Activated CD8-positive, alpha-beta memory T cell treated with anti-CD3 and anti-CD28 coated beads, Interleukin-2, amount 10 ng/mL, durations not matched to agents 7 days and 5 days (primary cell): ENCODE measurements at regions not wholly inside any gene's neighbourhood (a gene's known extent, or its start where the extent isn't known, plus 50 kb on each side); places are given as distances from the start of the nearest gene placed in this dataset.

Source experiments
- ATAC-seq: fragments of 150-1000 bp; cut with Tn5 transposase; one replicate; pipeline ENCODE4 v1.10.0; 2021; ENCODE audit warnings: moderate library complexity
- CTCF ChIA-PET: fragments of 350-600 bp; sonication (Branson Sonifier 250); formaldehyde crosslinking; loops from one replicate; lab custom pipeline; 2021; ENCODE audit warnings: antibody characterized with exemption; lab: Charles Lee
- DNase-seq: peaks from one replicate; pipeline ENCODE4 v3.0.0-alpha.2; 2020
- H3K27ac Mint-ChIP-seq: one replicate; pipeline ENCODE4 v1.8.0; 2021; ENCODE audit warnings: mild to moderate bottlenecking, mixed read lengths
- H3K27me3 Mint-ChIP-seq: one replicate; pipeline ENCODE4 v1.8.0; 2021; ENCODE audit warnings: mixed read lengths
- H3K36me3 Mint-ChIP-seq: one replicate; pipeline ENCODE4 v1.8.0; 2021; ENCODE audit warnings: mild to moderate bottlenecking, mixed read lengths
- H3K4me1 Mint-ChIP-seq: one replicate; pipeline ENCODE4 v1.8.0; 2021; ENCODE audit warnings: mixed read lengths
- H3K4me3 Mint-ChIP-seq: one replicate; pipeline ENCODE4 v1.8.0; 2021; ENCODE audit warnings: mild to moderate bottlenecking, moderate library complexity, mixed read lengths
- H3K9me3 Mint-ChIP-seq: one replicate; pipeline ENCODE4 v1.8.0; 2022; ENCODE audit warnings: low read depth, mixed read lengths

DNA sequence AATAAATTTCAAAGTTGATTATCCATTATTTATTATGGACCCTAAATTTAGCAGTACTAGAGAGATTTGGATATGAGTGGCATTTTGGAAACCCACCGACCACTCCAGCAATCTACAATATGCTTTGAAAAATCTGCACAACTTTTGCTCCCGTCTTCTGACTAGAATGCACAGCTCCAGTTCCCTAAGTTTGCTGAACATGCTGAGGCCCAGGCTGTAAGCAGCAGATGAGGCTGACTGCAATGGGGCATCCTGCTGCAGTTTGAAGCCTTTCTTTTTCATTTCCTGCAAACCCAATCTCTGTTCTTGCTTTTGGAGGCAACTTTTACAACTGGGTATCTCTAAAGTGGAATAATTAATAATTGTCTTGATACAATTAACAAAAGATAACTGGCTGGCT lies 405.8 kb downstream of the ATP23 start:
- Mint-ChIP-seq H3K27me3 (no peaks in the 10 kb centered on the region), H3K36me3 (no peaks in the 10 kb centered on the region), H3K4me3 (no peak overlapping the region), H3K27ac (no peak overlapping the region), H3K9me3 (no peaks in the 10 kb centered on the region), H3K4me1 (no peaks in the 10 kb centered on the region)
- CTCF ChIA-PET = interaction anchor here (0.9 kb wide), 1 partner anchor 767 kb away, joined by 3 read pairs; no protein-coding TSS in a partner anchor
- no peak for ATAC-seq
- no peak for DNase-seq

GRCh38 chr12:58347691-58348090 lies 406.3 kb downstream of the ATP23 start:
- CTCF ChIA-PET = interaction anchor here (0.9 to 1.0 kb wide), 2 partner anchors 767 to 803 kb away, joined by 3 read pairs; no protein-coding TSS in a partner anchor

GRCh38 chr12:58349161-58349560 lies 407.8 kb downstream of the ATP23 start:
- Mint-ChIP-seq H3K36me3 (no peaks in the 10 kb centered on the region), H3K27me3 (no peaks in the 10 kb centered on the region), H3K4me3 (no peak overlapping the region), H3K4me1 (no peaks in the 10 kb centered on the region), H3K27ac (no peak overlapping the region), H3K9me3 (no peaks in the 10 kb centered on the region)
- CTCF ChIA-PET = no interaction called here
- DNase-seq = no peak
- ATAC-seq = no peak

More at GRCh38 chr12:58347691-58348090, 406.3 kb downstream of the ATP23 start:
- DNase-seq = no peak
- Mint-ChIP-seq H3K27ac (no peak overlapping the region), H3K4me3 (no peak overlapping the region), H3K4me1 (no peaks in the 10 kb centered on the region), H3K27me3 (no peaks in the 10 kb centered on the region), H3K9me3 (no peaks in the 10 kb centered on the region), H3K36me3 (no peaks in the 10 kb centered on the region)
- ATAC-seq = no peak

DNA sequence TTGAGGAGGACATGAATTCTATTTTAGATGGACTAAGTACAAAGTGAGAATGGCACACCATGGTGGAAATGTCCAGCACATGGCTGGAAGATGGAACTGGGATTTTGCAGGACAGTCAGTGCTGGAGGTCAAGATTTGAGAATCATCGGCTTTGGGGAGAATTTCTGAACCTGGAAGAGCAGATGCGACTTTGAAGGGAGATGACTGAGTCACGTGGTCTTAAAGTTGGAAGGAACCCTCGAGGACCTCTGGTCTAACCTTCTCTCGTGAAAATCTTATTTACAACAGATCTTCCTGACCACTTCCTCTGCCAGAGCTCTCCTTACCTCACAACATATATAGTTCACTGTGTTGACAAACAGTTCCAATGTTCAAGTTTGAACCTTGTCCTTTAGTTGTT lies 415.4 kb downstream of the ATP23 start:
- Mint-ChIP-seq H3K27ac (no peak overlapping the region), H3K27me3 (no peaks in the 10 kb centered on the region), H3K4me3 (no peak overlapping the region), H3K4me1 (no peaks in the 10 kb centered on the region), H3K9me3 (no peaks in the 10 kb centered on the region), H3K36me3 (no peaks in the 10 kb centered on the region)
- ATAC-seq (no peak), DNase-seq (no peak)
- CTCF ChIA-PET = no interaction called here

GRCh38 chr12:58357511-58357910 lies 416.1 kb downstream of the ATP23 start:
- DNase-seq = no peak
- CTCF ChIA-PET = no interaction called here

DNA sequence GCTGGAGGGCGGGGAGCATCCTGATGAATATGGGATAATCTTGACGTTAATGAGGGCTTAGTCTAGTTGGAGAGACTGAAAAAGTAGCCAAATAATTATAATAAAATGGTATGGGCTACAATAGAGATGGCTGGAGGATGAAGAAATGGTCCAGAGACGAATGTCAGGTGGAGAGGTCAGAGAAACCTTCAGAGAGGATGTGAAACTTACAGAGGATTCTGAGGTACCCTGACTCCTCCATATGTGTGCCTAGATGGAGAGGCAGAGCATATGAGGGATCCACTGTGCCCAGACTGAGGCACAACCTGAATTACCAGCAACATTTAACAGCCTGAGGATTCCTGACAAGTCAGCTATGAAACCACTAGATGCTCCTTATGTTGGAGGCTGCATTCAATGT lies 417.0 kb downstream of the ATP23 start:
- H3K27ac Mint-ChIP-seq = no peak overlapping the region
- H3K27me3 Mint-ChIP-seq = no peaks in the 10 kb centered on the region
- ATAC-seq (no peak), DNase-seq (no peak)
- H3K4me1 Mint-ChIP-seq = no peaks in the 10 kb centered on the region
- no peaks in the 10 kb centered on the region for H3K36me3 Mint-ChIP-seq
- H3K9me3 Mint-ChIP-seq = no peaks in the 10 kb centered on the region
- CTCF ChIA-PET = no interaction called here
- no peak overlapping the region for H3K4me3 Mint-ChIP-seq

More at GRCh38 chr12:58357511-58357910, 416.1 kb downstream of the ATP23 start:
- no peaks in the 10 kb centered on the region for H3K36me3 Mint-ChIP-seq
- H3K27me3 Mint-ChIP-seq = no peaks in the 10 kb centered on the region
- H3K4me1 Mint-ChIP-seq = no peaks in the 10 kb centered on the region
- H3K9me3 Mint-ChIP-seq = no peaks in the 10 kb centered on the region
- no peak overlapping the region for H3K27ac Mint-ChIP-seq
- no peak overlapping the region for H3K4me3 Mint-ChIP-seq
- ATAC-seq = no peak

GRCh38 chr12:58359084-58359483 lies 417.7 kb downstream of the ATP23 start:
- CTCF ChIA-PET = no interaction called here
- Mint-ChIP-seq H3K9me3 (no peaks in the 10 kb centered on the region), H3K4me3 (no peak overlapping the region), H3K4me1 (no peaks in the 10 kb centered on the region), H3K36me3 (no peaks in the 10 kb centered on the region), H3K27me3 (no peaks in the 10 kb centered on the region), H3K27ac (no peak overlapping the region)
- no peak for DNase-seq
- no peak for ATAC-seq

GRCh38 chr12:58361056-58361455 lies 419.7 kb downstream of the ATP23 start:
- H3K27ac Mint-ChIP-seq = no peak overlapping the region
- H3K9me3 Mint-ChIP-seq = no peaks in the 10 kb centered on the region
- ATAC-seq (no peak), DNase-seq (no peak)
- no peaks in the 10 kb centered on the region for H3K27me3 Mint-ChIP-seq
- H3K4me1 Mint-ChIP-seq = no peaks in the 10 kb centered on the region
- CTCF ChIA-PET = no interaction called here
- H3K36me3 Mint-ChIP-seq = no peaks in the 10 kb centered on the region
- no peak overlapping the region for H3K4me3 Mint-ChIP-seq

DNA sequence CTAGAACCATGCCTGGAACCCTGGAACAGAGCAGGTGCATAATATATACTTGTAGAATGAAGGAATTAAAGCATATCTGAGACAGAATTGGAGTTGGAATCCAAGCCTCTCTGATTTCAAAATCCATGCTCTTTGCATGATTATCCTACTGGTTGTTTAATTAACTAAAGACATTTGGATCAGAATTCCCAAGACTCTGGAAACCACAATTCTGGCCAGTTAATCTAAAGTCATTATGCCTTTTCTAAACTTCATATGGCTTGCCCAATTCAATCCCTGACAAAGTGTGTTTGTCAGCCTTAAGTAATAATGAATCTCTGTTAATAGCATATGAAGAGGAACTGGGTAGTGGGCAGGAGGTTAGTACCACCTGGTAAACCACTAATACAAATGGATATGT lies 422.6 kb downstream of the ATP23 start:
- DNase-seq (no peak), ATAC-seq (no peak)
- CTCF ChIA-PET = no interaction called here
- Mint-ChIP-seq H3K36me3 (no peaks in the 10 kb centered on the region), H3K27me3 (no peaks in the 10 kb centered on the region), H3K9me3 (no peaks in the 10 kb centered on the region), H3K4me3 (no peak overlapping the region), H3K4me1 (no peaks in the 10 kb centered on the region), H3K27ac (no peak overlapping the region)

DNA sequence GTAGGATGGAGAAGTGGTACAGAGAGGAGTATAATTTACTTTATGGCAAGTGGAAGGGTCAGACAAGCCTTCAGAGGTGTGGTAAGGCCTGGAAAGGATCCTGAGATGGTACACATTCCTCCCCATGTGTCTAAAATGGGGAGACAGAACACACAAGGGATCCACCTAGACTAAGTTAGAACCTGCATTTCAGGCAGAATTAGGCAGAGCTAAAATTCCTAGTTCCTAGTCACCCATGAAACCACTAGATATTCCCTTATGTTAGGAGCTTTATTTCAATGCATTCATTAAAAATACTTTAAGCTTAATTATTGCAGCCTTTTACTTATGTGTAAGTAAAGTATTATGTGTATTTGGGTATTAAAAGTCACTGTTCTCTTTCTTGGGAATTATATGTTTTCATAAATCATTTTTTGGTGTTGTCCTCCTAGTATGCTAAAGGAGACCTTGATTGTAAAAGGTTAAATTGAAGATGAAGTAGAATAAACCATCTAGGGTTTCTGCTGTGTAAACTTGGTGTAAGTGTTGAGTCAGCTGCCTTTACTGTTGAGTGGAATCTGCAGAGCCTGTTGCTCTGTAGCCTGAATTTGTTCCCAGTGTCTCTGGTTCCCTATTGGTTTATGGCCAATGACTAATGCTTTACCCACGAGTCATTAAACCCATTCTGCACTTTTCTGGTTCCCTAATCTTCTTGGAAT lies 423.2 kb downstream of the ATP23 start:
- no peak overlapping the region for H3K27ac Mint-ChIP-seq
- DNase-seq (no peak), ATAC-seq (no peak)
- H3K36me3 Mint-ChIP-seq = no peaks in the 10 kb centered on the region
- H3K9me3 Mint-ChIP-seq = no peaks in the 10 kb centered on the region
- H3K27me3 Mint-ChIP-seq = no peaks in the 10 kb centered on the region
- no peak overlapping the region for H3K4me3 Mint-ChIP-seq
- CTCF ChIA-PET = no interaction called here
- no peaks in the 10 kb centered on the region for H3K4me1 Mint-ChIP-seq

DNA sequence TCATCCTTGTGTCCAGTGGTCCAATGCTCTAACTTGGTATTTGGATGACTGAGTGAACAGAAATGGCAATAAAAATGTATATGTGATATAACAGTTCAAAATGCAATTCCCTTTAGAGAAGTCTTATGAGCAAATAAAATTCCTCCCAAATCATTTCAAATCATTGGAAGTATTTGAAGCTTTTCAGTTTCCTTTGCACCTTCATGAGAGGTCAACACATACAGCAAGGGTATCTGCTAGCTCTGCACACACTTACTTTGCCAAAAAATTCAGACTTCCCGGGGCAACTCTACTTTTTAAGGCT lies 423.7 kb downstream of the ATP23 start:
- no peaks in the 10 kb centered on the region for H3K9me3 Mint-ChIP-seq
- H3K4me3 Mint-ChIP-seq = no peak overlapping the region
- H3K36me3 Mint-ChIP-seq = no peaks in the 10 kb centered on the region

DNA sequence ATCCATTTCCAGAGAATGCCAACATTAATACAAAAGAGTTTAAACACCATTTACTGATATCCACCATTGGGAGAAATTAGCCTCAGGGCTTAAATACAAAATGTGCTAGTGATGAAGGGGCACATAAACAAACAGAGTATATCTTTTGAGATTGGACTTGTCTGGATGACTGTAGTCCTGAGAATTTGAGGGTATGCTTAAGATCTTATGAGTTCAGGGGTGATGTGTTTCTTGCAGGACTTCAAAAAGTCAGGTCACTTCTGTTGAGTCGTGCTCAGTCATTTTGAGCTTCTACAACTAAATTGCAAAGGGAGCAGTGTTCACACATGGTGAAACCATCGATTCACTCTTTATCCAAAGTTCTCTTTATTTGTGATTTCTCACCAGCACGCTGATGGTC lies 425.7 kb downstream of the ATP23 start:
- Mint-ChIP-seq H3K27me3 (no peaks in the 10 kb centered on the region), H3K4me3 (no peak overlapping the region), H3K9me3 (no peaks in the 10 kb centered on the region), H3K4me1 (no peaks in the 10 kb centered on the region), H3K27ac (no peak overlapping the region), H3K36me3 (no peaks in the 10 kb centered on the region)
- CTCF ChIA-PET = no interaction called here
- no peak for DNase-seq
- ATAC-seq = no peak

More for the DNA sequence above, 423.7 kb downstream of the ATP23 start:
- CTCF ChIA-PET = no interaction called here
- DNase-seq (no peak), ATAC-seq (no peak)
- Mint-ChIP-seq H3K4me1 (no peaks in the 10 kb centered on the region), H3K27ac (no peak overlapping the region), H3K27me3 (no peaks in the 10 kb centered on the region)

GRCh38 chr12:58368001-58368400 lies 426.6 kb downstream of the ATP23 start:
- H3K27me3 Mint-ChIP-seq = no peaks in the 10 kb centered on the region
- H3K4me1 Mint-ChIP-seq = no peaks in the 10 kb centered on the region
- H3K27ac Mint-ChIP-seq = no peak overlapping the region
- CTCF ChIA-PET = no interaction called here
- no peaks in the 10 kb centered on the region for H3K36me3 Mint-ChIP-seq
- no peaks in the 10 kb centered on the region for H3K9me3 Mint-ChIP-seq
- no peak for DNase-seq
- ATAC-seq = no peak
- H3K4me3 Mint-ChIP-seq = no peak overlapping the region

DNA sequence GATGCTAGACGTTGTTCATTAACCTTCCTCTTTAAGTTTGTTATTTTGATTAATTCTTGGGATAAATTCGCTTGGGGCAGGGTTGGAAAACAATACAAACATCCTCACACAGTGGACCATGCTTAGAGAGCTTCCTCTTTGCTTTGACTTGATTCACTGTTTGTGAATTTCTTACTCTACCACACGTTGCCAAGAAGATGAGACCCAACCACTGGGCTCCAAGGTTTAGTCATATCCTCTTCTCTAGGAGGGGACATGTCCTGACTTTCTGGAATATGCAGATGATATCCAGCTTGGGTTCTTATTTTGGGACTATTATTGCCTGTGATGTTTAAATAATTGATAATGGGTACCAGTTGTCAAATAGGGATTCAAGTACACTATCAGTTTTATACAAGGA lies 428.2 kb downstream of the ATP23 start:
- H3K27me3 Mint-ChIP-seq = no peaks in the 10 kb centered on the region
- DNase-seq (no peak), ATAC-seq (no peak)
- H3K9me3 Mint-ChIP-seq = no peaks in the 10 kb centered on the region
- no peak overlapping the region for H3K4me3 Mint-ChIP-seq
- no peaks in the 10 kb centered on the region for H3K36me3 Mint-ChIP-seq
- CTCF ChIA-PET = no interaction called here
- no peaks in the 10 kb centered on the region for H3K4me1 Mint-ChIP-seq
- no peak overlapping the region for H3K27ac Mint-ChIP-seq

DNA sequence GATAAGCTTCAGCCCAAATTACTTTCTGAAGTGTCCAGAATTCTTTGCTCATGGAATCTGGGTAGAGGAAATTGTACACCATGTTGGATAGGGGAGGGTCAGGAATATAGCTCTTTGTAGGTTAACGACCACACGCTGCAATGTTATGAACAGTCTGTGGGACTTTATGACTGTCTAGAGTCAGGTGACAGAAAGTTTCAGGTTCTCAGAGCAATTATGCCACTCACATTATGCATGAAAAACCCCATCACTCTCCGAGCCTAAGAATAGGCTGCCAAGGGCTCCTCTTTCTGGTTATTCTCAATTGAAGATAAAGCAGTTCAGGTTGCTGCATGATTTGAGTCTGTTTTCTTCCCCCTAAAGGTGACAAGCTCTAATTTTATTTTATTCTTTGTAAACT lies 430.9 kb downstream of the ATP23 start:
- H3K4me3 Mint-ChIP-seq = no peak overlapping the region
- CTCF ChIA-PET = no interaction called here
- no peak for ATAC-seq
- no peaks in the 10 kb centered on the region for H3K36me3 Mint-ChIP-seq
- no peak for DNase-seq
- H3K27me3 Mint-ChIP-seq = no peaks in the 10 kb centered on the region
- H3K9me3 Mint-ChIP-seq = no peaks in the 10 kb centered on the region
- no peaks in the 10 kb centered on the region for H3K4me1 Mint-ChIP-seq
- no peak overlapping the region for H3K27ac Mint-ChIP-seq
